Natural killer cell (primary cell): ENCODE measurements at regions not wholly inside any gene's neighbourhood (a gene's known extent, or its start where the extent isn't known, plus 50 kb on each side); places are given as distances from the start of the nearest gene placed in this dataset.

Experiments
- ATAC-seq, 3 donors: fragments of 150-1000 bp in 2 of 3; fragments of 200-7000 bp in 1 of 3; cut with Tn5 transposase; 1 replicate in 1 of 3; 2 replicates in 2 of 3; pipeline ENCODE4 v1.10.0; 2021; ENCODE audit warnings: mild to moderate bottlenecking in 2 of 3, moderate library complexity in 2 of 3
- DNase-seq, 2 donors: peaks; one replicate each; pipeline versions ENCODE4 v3.0.0 to v3.0.0-alpha.2; 2013 to 2021; ENCODE audit warnings: mixed read lengths in 1 of 2
- H3K27ac ChIP-seq: one replicate; pipeline ENCODE4 v1.5.1; 2013; ENCODE audit warnings: mild to moderate bottlenecking, low read length
- H3K27me3 ChIP-seq: one replicate; pipeline ENCODE4 v1.6.1; 2013; ENCODE audit warnings: low read length; ENCODE audit not compliant: control insufficient read depth, insufficient read depth
- H3K36me3 ChIP-seq: one replicate; pipeline ENCODE4 v1.6.1; 2013; ENCODE audit warnings: low read length; ENCODE audit not compliant: control insufficient read depth, insufficient read depth
- H3K4me1 ChIP-seq: one replicate; pipeline ENCODE4 v1.6.1; 2013; ENCODE audit warnings: low read length; ENCODE audit not compliant: control insufficient read depth, insufficient read depth
- H3K4me3 ChIP-seq: one replicate; pipeline ENCODE4 v1.5.1; 2013; ENCODE audit warnings: low read length
- H3K9me3 ChIP-seq: one replicate; pipeline ENCODE4 v1.6.1; 2013; ENCODE audit warnings: low read length; ENCODE audit not compliant: control insufficient read depth, insufficient read depth
- H3K27ac Mint-ChIP-seq, 2 donors: one replicate each; pipeline ENCODE4 v1.8.0; 2022; ENCODE audit warnings: mild to moderate bottlenecking in 2 of 2, mixed read lengths in 2 of 2, moderate library complexity in 1 of 2
- H3K27me3 Mint-ChIP-seq, 2 donors: one replicate each; pipeline ENCODE4 v1.8.0; 2022; ENCODE audit warnings: low read depth in 2 of 2, mixed read lengths in 2 of 2
- H3K36me3 Mint-ChIP-seq: one replicate; pipeline ENCODE4 v1.8.0; 2022; ENCODE audit warnings: mixed read lengths
- H3K4me1 Mint-ChIP-seq, 2 donors: one replicate each; pipeline ENCODE4 v1.8.0; 2022; ENCODE audit warnings: mixed read lengths in 2 of 2
- H3K4me3 Mint-ChIP-seq: one replicate; pipeline ENCODE4 v1.8.0; 2022; ENCODE audit warnings: mild to moderate bottlenecking, moderate library complexity, mixed read lengths
- H3K9me3 Mint-ChIP-seq, 2 donors: one replicate each; pipeline ENCODE4 v1.8.0; 2022; ENCODE audit warnings: mixed read lengths in 2 of 2
- CTCF ChIP-seq: fragments of 200-600 bp; IDR thresholded peaks from one replicate; pipeline ENCODE4 v1.8.0; 2022; ENCODE audit warnings: antibody characterized with exemption
- WGBS: methylation state at CpG from one replicate; pipeline ENCODE4 v1.1.7; 2013; ENCODE audit warnings: missing lambda C conversion rate; ENCODE audit not compliant: insufficient coverage; 5-methylcytosine and 5-hydroxymethylcytosine counted together
- intact Hi-C: fragments of 100-400 bp; cut with micrococcal nuclease; formaldehyde crosslinking; loops from one replicate; pipeline ENCODE4 v1.14.2; 2022

GRCh38 chr2:221775096-221775495, 203.0 kb upstream of the EPHA4 start:
- Mint-ChIP-seq H3K27me3 (no peaks in the 10 kb centered on the region), H3K27ac (no peak overlapping the region), H3K4me1 (no peaks in the 10 kb centered on the region), H3K36me3 (no peaks in the 10 kb centered on the region), H3K4me3 (no peak overlapping the region), H3K9me3 (peaks cover 2 to 4% of the 10 kb centered on the region in 2 donors)
- no peak for TF ChIP-seq CTCF
- intact Hi-C loops = no loop called here
- no peak overlapping the region for H3K4me3 ChIP-seq
- no peaks in the 10 kb centered on the region for H3K36me3 ChIP-seq
- H3K27me3 ChIP-seq = no peaks in the 10 kb centered on the region
- no peak overlapping the region for H3K27ac ChIP-seq
- DNase-seq (no peak), ATAC-seq (no peak)
- H3K9me3 ChIP-seq = no peaks in the 10 kb centered on the region
- WGBS = 86% methylated on average over 12 of the region's 12 CpGs
- H3K4me1 ChIP-seq = no peaks in the 10 kb centered on the region

- Histone ChIP-seq H3K27me3 (no peaks in the 10 kb centered on the region), H3K27ac (no peak overlapping the region), H3K36me3 (no peaks in the 10 kb centered on the region), H3K4me3 (no peak overlapping the region), H3K4me1 (no peaks in the 10 kb centered on the region), H3K9me3 (no peaks in the 10 kb centered on the region)
- DNase-seq (no peak), ATAC-seq (no peak)
- Mint-ChIP-seq H3K27me3 (no peaks in the 10 kb centered on the region), H3K27ac (no peak overlapping the region), H3K4me1 (no peaks in the 10 kb centered on the region), H3K9me3 (peaks cover 2 to 4% of the 10 kb centered on the region in 2 donors), H3K4me3 (no peak overlapping the region), H3K36me3 (no peaks in the 10 kb centered on the region)
- WGBS = 85% methylated on average over 5 of the region's 5 CpGs
- intact Hi-C loops = no loop called here
- no peak for TF ChIP-seq CTCF
Observed at GRCh38 chr2:221774136-221774535, 202.0 kb upstream of the EPHA4 start.

- Mint-ChIP-seq H3K9me3 (peaks cover 2 to 4% of the 10 kb centered on the region in 2 donors), H3K4me1 (no peaks in the 10 kb centered on the region), H3K36me3 (no peaks in the 10 kb centered on the region), H3K27me3 (no peaks in the 10 kb centered on the region), H3K4me3 (no peak overlapping the region), H3K27ac (no peak overlapping the region)
- Histone ChIP-seq H3K36me3 (no peaks in the 10 kb centered on the region), H3K9me3 (no peaks in the 10 kb centered on the region), H3K4me3 (no peak overlapping the region), H3K27ac (no peak overlapping the region), H3K27me3 (no peaks in the 10 kb centered on the region), H3K4me1 (no peaks in the 10 kb centered on the region)
- no peak for TF ChIP-seq CTCF
- no CpG with 5 or more reads among the region's 1 CpG for WGBS
- no peak for ATAC-seq
- intact Hi-C loops = no loop called here
- DNase-seq = no peak
Observed at GRCh38 chr2:221771297-221771696, 199.2 kb upstream of the EPHA4 start.
